ENCODE measurements at regions not wholly inside any gene's neighbourhood (a gene's known extent, or its start where the extent isn't known, plus 50 kb on each side); places are given as distances from the start of the nearest gene placed in this dataset.
"Not testable (repeated sequence)": the region's sequence is repeated elsewhere in the genome, so short reads cannot be mapped to it uniquely, and the experiment has no call there.

GRCh38 chr11:28890601-28891040 lies 782.4 kb downstream of the METTL15 start:
- not testable (repeated sequence) for DNase-seq (ENCODE audit: low spot score)

- DNase-seq (ENCODE audit: low spot score): no peak
These were observed 779.5 kb downstream of the METTL15 start for GRCh38 chr11:28887681-28888080.

- no peak for DNase-seq (ENCODE audit: low spot score)
These were observed 771.7 kb downstream of the METTL15 start for GRCh38 chr11:28879869-28880268.

- DNase-seq (ENCODE audit: low spot score): no peak
These were observed 769.8 kb downstream of the METTL15 start for GRCh38 chr11:28878025-28878424.

GRCh38 chr11:28877340-28877739 lies 769.2 kb downstream of the METTL15 start:
- no peak for DNase-seq (ENCODE audit: low spot score)

GRCh38 chr11:28874706-28875105 lies 766.5 kb downstream of the METTL15 start:
- no peak for DNase-seq (ENCODE audit: low spot score)

- no peak for DNase-seq (ENCODE audit: low spot score)
These were observed 762.9 kb downstream of the METTL15 start for GRCh38 chr11:28871090-28871489.

GRCh38 chr11:28863422-28863821 lies 755.2 kb downstream of the METTL15 start:
- no peak for DNase-seq (ENCODE audit: low spot score)

- DNase-seq (ENCODE audit: low spot score): no peak
These were observed 752.7 kb downstream of the METTL15 start for GRCh38 chr11:28860893-28861292.

- no peak for DNase-seq (ENCODE audit: low spot score)
These were observed 749.9 kb downstream of the METTL15 start for GRCh38 chr11:28858076-28858475.

- DNase-seq (ENCODE audit: low spot score): no peak
These were observed 740.9 kb downstream of the METTL15 start for GRCh38 chr11:28849053-28849452.

GRCh38 chr11:28842716-28843115 lies 734.5 kb downstream of the METTL15 start:
- no peak for DNase-seq (ENCODE audit: low spot score)

- DNase-seq (ENCODE audit: low spot score): no peak
These were observed 730.6 kb downstream of the METTL15 start for GRCh38 chr11:28838741-28839140.

GRCh38 chr11:28837599-28837998 lies 729.4 kb downstream of the METTL15 start:
- no peak for DNase-seq (ENCODE audit: low spot score)

- no peak for DNase-seq (ENCODE audit: low spot score)
These were observed 728.3 kb downstream of the METTL15 start for GRCh38 chr11:28836285-28837081.

- no peak for DNase-seq (ENCODE audit: low spot score)
These were observed 727.6 kb downstream of the METTL15 start for GRCh38 chr11:28835790-28836189.

GRCh38 chr11:28835317-28835716 lies 727.1 kb downstream of the METTL15 start:
- no peak for DNase-seq (ENCODE audit: low spot score)

GRCh38 chr11:28834877-28835276 lies 726.7 kb downstream of the METTL15 start:
- no peak for DNase-seq (ENCODE audit: low spot score)

- DNase-seq (ENCODE audit: low spot score): no peak
These were observed 725.5 kb downstream of the METTL15 start for GRCh38 chr11:28833670-28834069.

GRCh38 chr11:28833169-28833568 lies 725.0 kb downstream of the METTL15 start:
- DNase-seq (ENCODE audit: low spot score): no peak

- DNase-seq (ENCODE audit: low spot score): no peak
These were observed 718.6 kb downstream of the METTL15 start for GRCh38 chr11:28826807-28827206.

GRCh38 chr11:28822576-28822975 lies 714.4 kb downstream of the METTL15 start:
- no peak for DNase-seq (ENCODE audit: low spot score)

- no peak for DNase-seq (ENCODE audit: low spot score)
These were observed 712.3 kb downstream of the METTL15 start for GRCh38 chr11:28820296-28820989.

Measured in CD4-positive, alpha-beta T cell treated with Interleukin-15 for 4 hours (primary cell).